SHP77 treated with DMSO at 0.1 percent for 48 hours (cell line): ENCODE measurements at regions not wholly inside any gene's neighbourhood (a gene's known extent, or its start where the extent isn't known, plus 50 kb on each side); places are given as distances from the start of the nearest gene placed in this dataset.

ENCODE experiments used
- DNase-seq: peaks from one replicate; lab custom pipeline; 2025; lab: John Stamatoyannopoulos, UW

GRCh38 chr2:76450024-76450475 lies 739.3 kb upstream of the GCFC2 start:
- no peak for DNase-seq

GRCh38 chr2:76448956-76449355 lies 738.2 kb upstream of the GCFC2 start:
- DNase-seq: no peak

GRCh38 chr2:76447294-76447693 lies 736.6 kb upstream of the GCFC2 start:
- DNase-seq: no peak

- no peak for DNase-seq
These were observed 736.2 kb upstream of the GCFC2 start for GRCh38 chr2:76446872-76447271.

- DNase-seq: no peak
These were observed 735.2 kb upstream of the GCFC2 start for GRCh38 chr2:76445880-76446279.

DNA sequence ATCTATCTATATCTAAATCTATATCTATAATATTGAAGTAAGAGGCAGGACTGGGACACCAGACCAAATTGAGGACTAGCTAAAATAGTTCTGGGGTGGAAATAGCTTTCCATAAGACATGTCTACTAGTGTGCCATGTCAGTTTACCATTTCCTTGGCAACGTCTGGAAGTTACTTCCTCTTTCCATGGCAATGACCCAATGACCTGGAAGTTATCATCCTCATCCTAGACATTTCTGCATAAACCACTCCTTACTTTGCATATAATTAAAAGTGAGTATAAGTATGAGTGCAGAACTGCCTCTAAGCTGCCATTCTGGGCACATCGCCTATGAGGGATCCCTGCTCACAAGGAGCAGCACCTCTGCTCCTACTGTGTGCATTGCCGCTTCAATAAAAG lies 734.0 kb upstream of the GCFC2 start:
- no peak for DNase-seq

DNA sequence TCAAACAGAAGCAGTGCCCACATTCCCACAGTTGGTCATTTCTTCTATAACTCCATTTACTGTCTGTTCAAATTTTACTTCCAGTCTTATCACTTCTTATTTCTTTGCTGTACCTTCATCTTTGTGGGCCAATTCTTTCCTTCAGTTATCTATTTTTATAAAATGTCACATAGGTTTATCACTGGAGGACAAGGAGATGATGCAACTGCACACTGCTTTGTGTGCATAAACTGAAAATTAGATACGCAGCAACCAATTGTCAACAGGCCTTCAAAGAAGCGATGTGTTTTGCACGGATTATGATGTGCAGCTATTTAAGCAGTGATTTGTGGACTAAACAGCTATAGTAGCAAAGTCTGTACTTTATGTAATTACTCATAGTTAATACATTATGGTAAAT lies 726.8 kb upstream of the GCFC2 start:
- no peak for DNase-seq

- DNase-seq: no peak
These were observed 718.7 kb upstream of the GCFC2 start for GRCh38 chr2:76429374-76429773.

- no peak for DNase-seq
These were observed 716.7 kb upstream of the GCFC2 start for GRCh38 chr2:76427452-76427851.

- no peak for DNase-seq
These were observed 705.1 kb upstream of the GCFC2 start for GRCh38 chr2:76415821-76416220.

DNA sequence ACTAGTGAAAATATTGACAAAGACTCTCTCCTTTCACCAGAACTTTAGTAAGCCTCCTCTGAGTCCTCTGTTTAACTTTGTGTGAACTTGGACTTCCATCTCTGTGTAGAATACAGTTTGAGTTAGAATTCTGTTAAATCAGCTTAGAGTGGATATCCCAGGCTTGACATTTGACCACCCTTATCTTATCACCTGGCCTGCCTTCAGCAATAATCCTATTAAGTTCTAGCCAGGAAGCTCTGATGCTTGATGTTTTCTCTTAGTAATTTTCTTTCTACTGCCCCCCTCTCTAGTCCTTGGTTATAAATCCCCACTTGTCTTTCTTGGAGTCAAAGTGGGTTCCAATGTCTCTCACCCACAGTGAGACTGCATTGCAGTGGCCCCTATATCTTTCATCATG lies 702.7 kb upstream of the GCFC2 start:
- DNase-seq: no peak

- no peak for DNase-seq
These were observed 695.6 kb upstream of the GCFC2 start for GRCh38 chr2:76406134-76406855.

DNA sequence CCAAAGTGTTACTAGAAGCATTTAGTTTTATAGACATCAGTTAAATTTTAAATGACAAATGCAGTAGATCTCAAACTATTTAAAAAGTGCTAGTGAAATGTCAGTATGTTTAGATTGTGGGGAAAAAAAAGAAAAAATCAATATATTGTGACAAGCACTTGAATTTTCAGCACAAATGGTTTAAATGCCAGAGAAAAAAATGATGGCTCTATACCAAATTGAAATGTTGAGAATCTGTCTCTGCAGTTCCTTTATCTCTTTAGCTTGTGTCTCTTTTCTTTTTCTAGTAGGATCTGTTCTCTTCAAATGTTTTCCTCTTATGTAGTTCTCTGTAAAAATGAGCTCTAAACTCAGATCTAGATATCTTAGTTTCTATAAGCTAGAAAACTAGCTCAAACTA lies 682.6 kb upstream of the GCFC2 start:
- DNase-seq: no peak

DNA sequence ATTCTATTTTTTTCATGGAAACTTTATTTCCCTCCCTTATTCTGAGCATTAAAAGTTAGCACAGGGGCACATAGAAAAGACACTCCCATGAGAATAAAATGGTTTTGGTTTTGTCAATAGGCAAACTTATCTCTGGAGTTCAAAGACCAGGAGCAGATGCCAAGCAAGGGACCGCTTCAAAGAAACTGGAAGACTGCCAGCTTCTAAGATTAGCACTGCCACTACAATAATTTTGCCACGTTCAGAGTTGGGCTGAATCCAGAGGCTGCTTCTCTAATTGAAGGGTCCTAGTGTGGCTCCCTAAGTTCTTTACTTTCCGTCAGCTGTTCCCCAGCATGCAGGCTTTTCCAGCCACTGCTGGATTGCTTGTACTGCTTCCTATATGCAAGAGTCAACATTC lies 681.0 kb upstream of the GCFC2 start:
- DNase-seq: no peak

DNA sequence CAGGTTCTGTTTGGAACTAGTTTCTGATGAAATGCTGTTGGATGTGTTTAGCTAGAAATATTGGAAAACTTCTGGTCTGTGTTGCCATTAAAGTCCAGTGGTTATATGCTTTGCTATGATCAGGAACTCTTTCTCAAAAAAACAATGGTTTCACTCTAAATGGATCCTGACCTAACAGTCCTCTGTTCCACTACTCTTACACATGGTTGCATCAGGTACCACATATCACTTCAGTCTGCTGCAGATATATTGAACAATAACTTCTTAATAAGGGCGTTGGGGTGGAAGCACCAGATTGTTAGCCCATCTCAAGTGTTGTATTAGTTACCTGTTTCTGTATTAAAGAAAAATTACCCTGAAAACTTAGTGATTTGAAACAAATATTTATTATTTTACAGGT lies 676.6 kb upstream of the GCFC2 start:
- DNase-seq: no peak

GRCh38 chr2:76385943-76386342 lies 675.2 kb upstream of the GCFC2 start:
- DNase-seq: no peak

DNA sequence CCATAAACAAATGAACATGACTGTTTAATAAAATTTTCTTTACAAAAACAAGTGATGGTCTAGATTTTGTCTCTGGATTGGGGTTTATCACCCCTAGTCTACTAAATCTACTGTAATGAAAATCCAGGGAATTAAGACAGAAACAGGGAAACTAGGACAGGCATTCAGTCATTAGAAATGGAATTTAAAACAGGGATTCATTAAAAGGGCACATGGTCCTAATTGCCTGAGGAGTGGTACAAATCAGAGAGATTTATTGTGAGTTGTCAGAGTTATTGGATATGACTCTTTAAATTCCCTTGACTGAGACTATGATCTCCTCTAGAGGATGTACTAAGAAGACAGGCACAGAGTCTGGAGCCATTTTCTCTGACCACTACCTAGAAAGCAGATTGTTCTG lies 670.9 kb upstream of the GCFC2 start:
- no peak for DNase-seq

- DNase-seq: no peak
These were observed 667.4 kb upstream of the GCFC2 start for GRCh38 chr2:76378140-76378539.

GRCh38 chr2:76341439-76341838 lies 630.7 kb upstream of the GCFC2 start:
- DNase-seq: no peak

DNA sequence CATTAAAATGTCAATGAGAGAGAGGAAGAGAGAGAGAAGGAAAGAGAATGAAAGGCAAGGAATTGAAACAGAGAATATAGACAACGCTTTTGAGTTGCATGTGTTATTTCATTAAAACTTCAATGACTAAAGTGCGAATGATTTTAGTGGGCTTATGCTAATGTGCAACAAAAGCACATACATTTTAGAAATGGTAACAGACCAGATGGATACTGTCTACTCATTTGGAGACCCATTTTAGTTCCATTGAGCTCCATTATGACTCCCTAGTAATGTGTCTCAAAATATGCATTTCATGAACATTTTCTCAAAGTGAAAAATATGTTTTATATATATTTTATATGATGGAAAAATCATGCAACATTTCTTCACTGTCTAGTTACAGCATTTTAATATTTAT lies 622.2 kb upstream of the GCFC2 start:
- no peak for DNase-seq

DNA sequence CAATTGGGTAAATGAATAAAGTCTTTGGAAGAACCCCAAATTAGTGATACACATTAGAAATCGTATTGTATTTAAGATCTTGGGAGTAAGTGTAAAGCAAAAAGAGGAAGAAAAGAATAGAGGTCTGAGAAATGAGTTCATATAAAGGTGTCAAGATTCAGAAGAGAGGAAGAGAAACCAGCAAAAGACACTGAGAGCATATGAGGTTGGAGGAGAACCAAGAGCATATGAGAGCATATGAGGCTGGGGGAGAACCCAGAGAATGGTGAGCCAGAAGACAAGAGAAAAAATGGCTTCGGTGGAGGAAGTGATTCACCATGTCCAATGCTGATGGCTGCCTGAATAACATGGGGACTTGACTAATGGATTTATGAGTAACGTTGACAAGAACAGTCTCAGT lies 620.1 kb upstream of the GCFC2 start:
- no peak for DNase-seq

GRCh38 chr2:76326636-76327035 lies 615.9 kb upstream of the GCFC2 start:
- no peak for DNase-seq

DNA sequence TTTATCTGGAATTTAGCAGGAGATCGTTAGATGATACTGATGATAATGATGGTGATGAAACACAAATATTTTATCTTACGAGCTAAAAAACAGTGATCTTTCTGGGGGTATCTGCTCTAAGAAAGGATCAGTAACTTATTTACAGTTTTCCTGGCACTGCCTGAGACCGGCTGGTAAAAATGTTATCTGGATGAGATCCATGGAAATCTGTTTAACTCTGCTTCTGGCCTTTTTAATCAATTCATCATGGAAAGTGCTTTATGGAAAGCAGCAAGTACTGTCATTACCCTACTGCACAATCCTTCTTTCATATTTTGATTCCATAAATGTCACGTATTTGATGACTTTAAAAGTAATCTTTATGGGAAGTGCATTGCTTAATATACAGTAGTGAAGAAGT lies 612.7 kb upstream of the GCFC2 start:
- no peak for DNase-seq

GRCh38 chr2:76320716-76321115 lies 610.0 kb upstream of the GCFC2 start:
- DNase-seq: no peak
